SK-N-SH (cell line): ENCODE measurements at regions not wholly inside any gene's neighbourhood (a gene's known extent, or its start where the extent isn't known, plus 50 kb on each side); places are given as distances from the start of the nearest gene placed in this dataset.

Experiments used
- CTCF ChIA-PET: fragments of 300-600, 350-600 bp; formaldehyde crosslinking; extraction: SDS; loops from one replicate; lab custom pipeline; 2021; lab: Yijun Ruan, JAX
- POLR2A ChIA-PET: fragments of 350-600 bp; sonication (Branson Sonifier 250); formaldehyde crosslinking; extraction: SDS; loops from one replicate; lab custom pipeline; 2020; ENCODE audit warnings: antibody characterized with exemption, inconsistent platforms; lab: Yijun Ruan, JAX
- DNase-seq: peaks from one replicate; pipeline ENCODE4 v3.0.0; 2012
- H2AFZ ChIP-seq: fragments of 200-600 bp; sonication (generic); 2 replicates; pipeline ENCODE4 v1.8.1; 2016; ENCODE audit warnings: antibody characterized with exemption, mild to moderate bottlenecking, low read depth
- H3F3A ChIP-seq: fragments of 200-600 bp; sonication (generic); replicated peaks from 2 replicates; pipeline ENCODE3; 2016; ENCODE audit warnings: antibody characterized with exemption, mild to moderate bottlenecking; ENCODE audit not compliant: insufficient read depth
- H3K27ac ChIP-seq, 2 experiments: fragments of 200-500 bp in 1 of 2; fragments of 200-600 bp in 1 of 2; sonication (Bioruptor generic) in 1 of 2; sonication (generic), shearing (Covaris generic) in 1 of 2; 2 replicates each; pipeline versions ENCODE4 v1.5.1 to v1.6.1; 2014 to 2016; ENCODE audit warnings: low read depth in 2 of 2, inconsistent platforms in 1 of 2, low read length in 1 of 2, mild to moderate bottlenecking in 1 of 2, mixed read lengths in 1 of 2
- H3K27me3 ChIP-seq: fragments of 200-600 bp; sonication (generic), shearing (Covaris generic); 2 replicates; pipeline ENCODE4 v1.6.1; 2016; ENCODE audit warnings: mixed run types; ENCODE audit not compliant: insufficient read depth
- H3K36me3 ChIP-seq, 2 experiments: fragments of 200-500 bp in 1 of 2; fragments of 200-600 bp in 1 of 2; sonication (Bioruptor generic) in 1 of 2; sonication (generic) in 1 of 2; replicated peaks in 1 of 2; 2 replicates each; pipeline versions ENCODE3 to v1.5.1; 2014 to 2016; ENCODE audit warnings: low read length in 1 of 2, mild to moderate bottlenecking in 1 of 2; ENCODE audit not compliant: insufficient read depth in 2 of 2, control insufficient read depth in 1 of 2
- H3K4me1 ChIP-seq, 2 experiments: fragments of 200-500 bp in 1 of 2; fragments of 200-600 bp in 1 of 2; sonication (Bioruptor generic) in 1 of 2; sonication (generic), shearing (Covaris generic) in 1 of 2; 2 replicates each; pipeline versions ENCODE4 v1.5.1 to v1.6.1; 2014 to 2016; ENCODE audit warnings: low read depth in 1 of 2, low read length in 1 of 2, mixed run types in 1 of 2; ENCODE audit not compliant: insufficient read depth in 2 of 2, control insufficient read depth in 1 of 2
- H3K4me2 ChIP-seq: fragments of 200-600 bp; sonication (generic), shearing (Covaris generic); 2 replicates; pipeline ENCODE4 v1.6.1; 2017; ENCODE audit warnings: mixed run types
- H3K4me3 ChIP-seq, 2 experiments: fragments of 200-500 bp in 1 of 2; fragments of 200-600 bp in 1 of 2; sonication (Bioruptor generic) in 1 of 2; sonication (generic), shearing (Covaris generic) in 1 of 2; 2 replicates each; pipeline versions ENCODE4 v1.5.1 to v1.8.1; 2014 to 2016; ENCODE audit warnings: low read depth in 2 of 2, inconsistent platforms in 1 of 2, low read length in 1 of 2, mild to moderate bottlenecking in 1 of 2, mixed read lengths in 1 of 2, moderate library complexity in 1 of 2
- H3K79me2 ChIP-seq: fragments of 200-600 bp; sonication (generic); 2 replicates; pipeline ENCODE4 v1.8.1; 2017; ENCODE audit warnings: mild to moderate bottlenecking; ENCODE audit not compliant: insufficient read depth
- H3K9ac ChIP-seq: fragments of 200-600 bp; sonication (generic); 2 replicates; pipeline ENCODE4 v1.6.1; 2017; ENCODE audit warnings: mixed run types
- H3K9me2 ChIP-seq: fragments of 200-600 bp; sonication (generic); 2 replicates; pipeline ENCODE4 v1.6.1; 2017; ENCODE audit warnings: mixed run types
- H3K9me3 ChIP-seq: fragments of 200-600 bp; sonication (generic); 2 replicates; pipeline ENCODE4 v1.6.1; 2017; ENCODE audit warnings: mixed run types, mild to moderate bottlenecking, moderate library complexity
- H4K20me1 ChIP-seq: fragments of 200-600 bp; sonication (generic); 2 replicates; pipeline ENCODE4 v1.6.1; 2017; ENCODE audit warnings: mild to moderate bottlenecking, mixed run types; ENCODE audit not compliant: insufficient read depth
- CHD2 ChIP-seq: fragments of 150-350 bp; IDR thresholded peaks from 2 replicates; pipeline ENCODE4 v1.6.1; 2018; ENCODE audit warnings: low read length; ENCODE audit not compliant: partially characterized antibody
- ELF1 ChIP-seq: IDR thresholded peaks from 2 replicates; pipeline ENCODE4 v1.4.0; 2012
- FOSL2 ChIP-seq: IDR thresholded peaks from 2 replicates; pipeline ENCODE4 v1.4.0; 2012; ENCODE audit warnings: low read depth, mild to moderate bottlenecking, moderate library complexity, borderline replicate concordance
- FOXJ3 ChIP-seq: sonication (generic); formaldehyde crosslinking; IDR thresholded peaks from 2 replicates; pipeline ENCODE4 v1.5.1; 2020; ENCODE audit warnings: mild to moderate bottlenecking, missing genetic modification reagents
- GATA2 ChIP-seq: sonication (generic); formaldehyde crosslinking; IDR thresholded peaks from 2 replicates; pipeline ENCODE4 v1.5.0; 2020; ENCODE audit warnings: mild to moderate bottlenecking, missing genetic modification reagents
- JUND ChIP-seq: IDR thresholded peaks from 2 replicates; pipeline ENCODE4 v1.4.0; 2012
- MEF2A ChIP-seq: IDR thresholded peaks from 2 replicates; pipeline ENCODE4 v1.4.0; 2012; ENCODE audit warnings: low read depth, borderline replicate concordance
- MXI1 ChIP-seq: IDR thresholded peaks from 2 replicates; pipeline ENCODE4 v1.6.1; 2012; ENCODE audit warnings: mild to moderate bottlenecking, low read depth, low read length, improper control_type of control experiment
- NFIC ChIP-seq: IDR thresholded peaks from 2 replicates; pipeline ENCODE4 v1.4.0; 2012; ENCODE audit warnings: borderline replicate concordance
- NRF1 ChIP-seq: IDR thresholded peaks from 2 replicates; pipeline ENCODE4 v1.6.1; 2012; ENCODE audit warnings: low read depth, mild to moderate bottlenecking, low read length
- RAD21 ChIP-seq: IDR thresholded peaks from 2 replicates; pipeline ENCODE4 v1.6.1; 2012; ENCODE audit warnings: mild to moderate bottlenecking, low read length
- RFX5 ChIP-seq: IDR thresholded peaks from 2 replicates; pipeline ENCODE4 v1.6.1; 2012; ENCODE audit warnings: mild to moderate bottlenecking, improper control_type of control experiment, low read length
- SIN3A ChIP-seq: IDR thresholded peaks from 2 replicates; pipeline ENCODE4 v1.6.1; 2012; ENCODE audit warnings: low read depth, mild to moderate bottlenecking, low read length, moderate library complexity, borderline replicate concordance
- TAF1 ChIP-seq: IDR thresholded peaks from 2 replicates; pipeline ENCODE4 v1.6.1; 2012; ENCODE audit warnings: low read depth, mild to moderate bottlenecking, low read length, moderate library complexity, borderline replicate concordance
- YY1 ChIP-seq: IDR thresholded peaks from 2 replicates; pipeline ENCODE4 v1.4.0; 2012; ENCODE audit warnings: low read depth, mild to moderate bottlenecking
- WGBS: methylation state at CpG from one replicate; pipeline ENCODE4 v1.1.6; 2017; ENCODE audit warnings: low lambda C conversion rate; 5-methylcytosine and 5-hydroxymethylcytosine counted together
- TF ChIP-seq, protein P1 (sequence below): IDR thresholded peaks from 2 replicates; pipeline ENCODE4 v1.4.0; 2012; ENCODE audit warnings: low read depth
- TF ChIP-seq, protein P2 (sequence below): IDR thresholded peaks from 2 replicates; pipeline ENCODE4; 2012
- TF ChIP-seq, protein P3 (sequence below): IDR thresholded peaks from 2 replicates; pipeline ENCODE4 v1.4.0; 2012; ENCODE audit warnings: low read depth, borderline replicate concordance
- TF ChIP-seq, protein P4 (sequence below): fragments of 200-600 bp; sonication (generic); IDR thresholded peaks from 2 replicates; pipeline ENCODE4 v1.6.1; 2017; ENCODE audit warnings: antibody characterized with exemption, mild to moderate bottlenecking, moderate library complexity

DNA sequence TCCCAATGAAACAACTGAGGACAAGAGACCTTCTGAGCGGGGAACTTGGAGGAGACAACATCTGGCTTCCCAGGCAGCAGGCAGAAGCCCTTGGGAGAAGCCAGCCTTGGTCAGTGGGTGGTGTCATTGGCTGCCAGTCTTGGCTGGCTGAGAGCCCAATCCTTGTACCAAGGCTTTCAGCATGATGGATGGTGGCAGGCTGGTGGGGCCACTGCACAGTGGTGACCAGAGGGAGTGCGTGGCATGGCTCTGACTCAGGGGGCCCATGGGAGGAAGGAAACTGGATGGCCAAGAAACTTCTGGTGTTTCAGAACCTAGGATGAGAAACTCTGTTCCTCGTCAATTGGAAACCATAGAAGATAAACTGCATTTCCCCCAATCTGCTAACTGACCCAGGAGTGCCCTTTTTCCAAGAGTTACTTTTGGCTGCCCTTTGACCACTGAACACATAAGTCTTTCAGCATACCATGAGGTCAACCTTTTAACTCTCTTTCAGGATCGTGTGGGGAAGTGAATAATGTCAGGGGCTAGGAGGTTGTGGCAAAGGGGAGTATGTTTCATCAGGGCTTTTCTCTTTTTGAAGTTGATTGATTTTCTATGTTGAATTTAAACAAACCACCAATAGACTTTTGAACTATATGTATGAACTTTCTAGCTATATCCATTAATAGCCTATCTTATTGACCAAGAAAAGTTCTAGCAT, 60.9 kb downstream of the SOWAHB start:
- WGBS = 48% methylated on average over 3 of the region's 4 CpGs
- no peaks in the 10 kb centered on the region for H3F3A ChIP-seq
- POLR2A ChIA-PET = no interaction called here
- no peaks in the 10 kb centered on the region for H3K9me2 ChIP-seq
- H3K27me3 ChIP-seq = no peaks in the 10 kb centered on the region
- no peak overlapping the region for H3K9ac ChIP-seq
- no peak for TF ChIP-seq FOSL2
- TF ChIP-seq MEF2A = no peak
- TF ChIP-seq, protein P1, sequence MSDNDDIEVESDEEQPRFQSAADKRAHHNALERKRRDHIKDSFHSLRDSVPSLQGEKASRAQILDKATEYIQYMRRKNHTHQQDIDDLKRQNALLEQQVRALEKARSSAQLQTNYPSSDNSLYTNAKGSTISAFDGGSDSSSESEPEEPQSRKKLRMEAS = no peak
- TF ChIP-seq, protein P2, sequence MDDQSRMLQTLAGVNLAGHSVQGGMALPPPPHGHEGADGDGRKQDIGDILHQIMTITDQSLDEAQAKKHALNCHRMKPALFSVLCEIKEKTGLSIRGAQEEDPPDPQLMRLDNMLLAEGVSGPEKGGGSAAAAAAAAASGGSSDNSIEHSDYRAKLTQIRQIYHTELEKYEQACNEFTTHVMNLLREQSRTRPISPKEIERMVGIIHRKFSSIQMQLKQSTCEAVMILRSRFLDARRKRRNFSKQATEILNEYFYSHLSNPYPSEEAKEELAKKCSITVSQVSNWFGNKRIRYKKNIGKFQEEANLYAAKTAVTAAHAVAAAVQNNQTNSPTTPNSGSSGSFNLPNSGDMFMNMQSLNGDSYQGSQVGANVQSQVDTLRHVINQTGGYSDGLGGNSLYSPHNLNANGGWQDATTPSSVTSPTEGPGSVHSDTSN = no peak
- no peak for TF ChIP-seq JUND
- no peak for TF ChIP-seq ELF1
- no peak for TF ChIP-seq FOXJ3 (CRISPR knock-in tag)
- no peak for TF ChIP-seq MXI1
- no peak for TF ChIP-seq CHD2
- TF ChIP-seq NRF1 = no peak
- TF ChIP-seq NFIC = no peak
- TF ChIP-seq RAD21 = no peak
- no peak for TF ChIP-seq TAF1
- no peak for TF ChIP-seq YY1
- TF ChIP-seq, protein P3, sequence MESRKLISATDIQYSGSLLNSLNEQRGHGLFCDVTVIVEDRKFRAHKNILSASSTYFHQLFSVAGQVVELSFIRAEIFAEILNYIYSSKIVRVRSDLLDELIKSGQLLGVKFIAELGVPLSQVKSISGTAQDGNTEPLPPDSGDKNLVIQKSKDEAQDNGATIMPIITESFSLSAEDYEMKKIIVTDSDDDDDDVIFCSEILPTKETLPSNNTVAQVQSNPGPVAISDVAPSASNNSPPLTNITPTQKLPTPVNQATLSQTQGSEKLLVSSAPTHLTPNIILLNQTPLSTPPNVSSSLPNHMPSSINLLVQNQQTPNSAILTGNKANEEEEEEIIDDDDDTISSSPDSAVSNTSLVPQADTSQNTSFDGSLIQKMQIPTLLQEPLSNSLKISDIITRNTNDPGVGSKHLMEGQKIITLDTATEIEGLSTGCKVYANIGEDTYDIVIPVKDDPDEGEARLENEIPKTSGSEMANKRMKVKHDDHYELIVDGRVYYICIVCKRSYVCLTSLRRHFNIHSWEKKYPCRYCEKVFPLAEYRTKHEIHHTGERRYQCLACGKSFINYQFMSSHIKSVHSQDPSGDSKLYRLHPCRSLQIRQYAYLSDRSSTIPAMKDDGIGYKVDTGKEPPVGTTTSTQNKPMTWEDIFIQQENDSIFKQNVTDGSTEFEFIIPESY = no peak
- TF ChIP-seq RFX5 = no peak
- no peak for TF ChIP-seq SIN3A
- TF ChIP-seq GATA2 (CRISPR knock-in tag) = no peak
- TF ChIP-seq, protein P4, sequence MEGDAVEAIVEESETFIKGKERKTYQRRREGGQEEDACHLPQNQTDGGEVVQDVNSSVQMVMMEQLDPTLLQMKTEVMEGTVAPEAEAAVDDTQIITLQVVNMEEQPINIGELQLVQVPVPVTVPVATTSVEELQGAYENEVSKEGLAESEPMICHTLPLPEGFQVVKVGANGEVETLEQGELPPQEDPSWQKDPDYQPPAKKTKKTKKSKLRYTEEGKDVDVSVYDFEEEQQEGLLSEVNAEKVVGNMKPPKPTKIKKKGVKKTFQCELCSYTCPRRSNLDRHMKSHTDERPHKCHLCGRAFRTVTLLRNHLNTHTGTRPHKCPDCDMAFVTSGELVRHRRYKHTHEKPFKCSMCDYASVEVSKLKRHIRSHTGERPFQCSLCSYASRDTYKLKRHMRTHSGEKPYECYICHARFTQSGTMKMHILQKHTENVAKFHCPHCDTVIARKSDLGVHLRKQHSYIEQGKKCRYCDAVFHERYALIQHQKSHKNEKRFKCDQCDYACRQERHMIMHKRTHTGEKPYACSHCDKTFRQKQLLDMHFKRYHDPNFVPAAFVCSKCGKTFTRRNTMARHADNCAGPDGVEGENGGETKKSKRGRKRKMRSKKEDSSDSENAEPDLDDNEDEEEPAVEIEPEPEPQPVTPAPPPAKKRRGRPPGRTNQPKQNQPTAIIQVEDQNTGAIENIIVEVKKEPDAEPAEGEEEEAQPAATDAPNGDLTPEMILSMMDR = no peak
- TF ChIP-seq, all 33 proteins: peak for 0
- 0 out of 2 replicates have a peak, but pooled peaks cover 3% of the 10 kb centered on the region for H3K9me3 ChIP-seq
- no peak overlapping the region for H3K27ac ChIP-seq
- H3K4me2 ChIP-seq = no peak overlapping the region
- CTCF ChIA-PET = interaction anchor here (0.6 kb wide), 1 partner anchor 516 kb away, joined by 3 read pairs; no protein-coding TSS in a partner anchor
- H3K4me1 ChIP-seq = 0 out of 4 replicates have a peak, but pooled peaks cover 0 to 2% of the 10 kb centered on the region in 2 experiments
- H3K79me2 ChIP-seq = no peaks in the 10 kb centered on the region
- H3K4me3 ChIP-seq = no peak overlapping the region
- H3K36me3 ChIP-seq = no peaks in the 10 kb centered on the region
- no peak for DNase-seq
- H2AFZ ChIP-seq = no peak overlapping the region
- H4K20me1 ChIP-seq = no peaks in the 10 kb centered on the region
